Sciatic nerve (tissue), 2 donors: ENCODE measurements at regions not wholly inside any gene's neighbourhood (a gene's known extent, or its start where the extent isn't known, plus 50 kb on each side); places are given as distances from the start of the nearest gene placed in this dataset.

Experiments
- ATAC-seq: fragments of 200-7000 bp; cut with Tn5 transposase; one replicate; pipeline ENCODE4 v1.9.1; 2020; ENCODE audit warnings: mild to moderate bottlenecking, moderate library complexity
- DNase-seq: peaks from one replicate; pipeline ENCODE4 v3.0.0-alpha.2; 2020; ENCODE audit warnings: low spot score
- intact Hi-C: fragments of 100-400 bp; cut with DNase I; formaldehyde crosslinking; loops from one replicate; pipeline ENCODE4 v1.14.2; 2022
- donor health status: DM: no; HTN: no; CAD: no.
- donor health status: DM: no; HTN: no; CAD: no.

DNA sequence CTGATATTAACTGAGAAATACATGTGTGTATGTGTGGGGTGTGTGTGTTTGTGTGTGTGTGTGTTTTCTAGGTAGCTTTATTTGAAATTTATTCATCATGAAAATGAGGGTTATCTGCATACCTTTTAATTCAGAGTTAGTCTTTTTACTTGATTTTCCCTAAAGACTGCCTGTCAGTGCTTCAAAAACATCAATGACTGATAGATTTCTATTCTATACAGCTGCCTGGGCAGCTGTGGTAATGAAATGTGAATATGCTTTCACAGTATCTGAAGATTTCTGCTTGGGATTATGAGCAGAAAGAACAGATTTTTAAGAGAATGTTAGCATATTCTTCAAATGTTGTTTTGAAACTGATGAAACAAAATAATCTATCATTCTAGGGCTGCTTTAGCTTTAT, 119.7 kb upstream of the ZRANB2 start:
- ATAC-seq (no peak), DNase-seq (no peak)
- intact Hi-C loops: no loop called here

DNA sequence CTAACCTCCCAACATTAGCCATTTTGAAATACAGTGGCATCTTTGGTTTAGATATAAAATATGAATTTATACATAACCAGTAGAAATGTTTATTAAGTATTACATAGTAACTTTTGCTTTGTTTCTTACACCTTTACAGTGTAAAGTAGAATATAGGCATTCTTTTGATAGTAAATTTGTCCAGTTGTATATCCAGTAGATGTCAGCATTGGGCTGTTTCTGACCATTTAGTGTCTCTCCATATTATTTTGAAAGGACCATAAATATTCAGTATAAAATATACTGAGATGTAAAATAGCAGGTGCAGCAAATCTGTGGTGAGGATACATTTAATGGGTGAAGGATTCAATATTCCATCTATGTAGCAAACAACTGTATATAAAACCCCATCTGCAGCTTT, 115.8 kb upstream of the ZRANB2 start:
- intact Hi-C loops: no loop called here
- DNase-seq (no peak), ATAC-seq (peak; percentile 32)

DNA sequence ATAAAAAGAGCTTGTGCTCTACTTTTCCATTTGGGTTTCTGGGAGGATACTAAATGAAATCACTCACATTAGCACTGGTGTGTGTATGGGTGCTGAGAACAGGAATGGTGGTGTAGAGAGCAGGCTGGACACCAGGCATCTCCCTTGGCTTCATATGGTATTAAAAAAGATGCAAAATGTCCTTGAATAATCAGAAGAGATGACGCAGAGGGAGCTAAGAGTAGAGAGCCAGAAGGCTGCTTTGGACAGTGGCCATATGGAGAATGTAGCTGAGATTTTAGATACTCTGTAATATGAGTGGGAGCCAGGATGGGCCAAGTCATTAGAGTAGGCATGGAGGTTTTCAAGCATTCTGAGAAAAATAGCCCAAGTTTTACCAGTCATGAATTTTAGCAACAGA, 112.3 kb upstream of the ZRANB2 start:
- no peak for ATAC-seq
- intact Hi-C loops: no loop called here

DNA sequence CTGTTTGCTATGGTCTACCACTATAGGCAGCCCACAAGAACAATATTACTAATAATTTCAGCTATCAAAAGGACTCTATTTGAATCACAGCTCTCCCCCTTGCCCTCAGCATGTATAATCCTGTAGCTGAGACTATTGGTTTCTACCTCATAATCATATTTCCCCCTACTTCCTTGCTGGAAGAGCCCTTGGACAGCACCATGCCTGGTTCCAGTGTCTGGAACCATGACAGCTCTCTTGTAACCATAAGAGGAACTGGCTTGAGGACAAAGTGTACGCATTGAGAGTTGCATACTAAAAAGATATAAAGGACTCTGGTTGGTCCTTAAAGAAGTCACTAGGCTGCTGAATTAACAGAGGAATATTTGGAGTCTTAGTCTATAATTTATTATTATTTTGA, 110.7 kb upstream of the ZRANB2 start:
- ATAC-seq (no peak), DNase-seq (no peak)
- intact Hi-C loops: no loop called here

More for the DNA sequence above, 112.3 kb upstream of the ZRANB2 start:
- DNase-seq: no peak

DNA sequence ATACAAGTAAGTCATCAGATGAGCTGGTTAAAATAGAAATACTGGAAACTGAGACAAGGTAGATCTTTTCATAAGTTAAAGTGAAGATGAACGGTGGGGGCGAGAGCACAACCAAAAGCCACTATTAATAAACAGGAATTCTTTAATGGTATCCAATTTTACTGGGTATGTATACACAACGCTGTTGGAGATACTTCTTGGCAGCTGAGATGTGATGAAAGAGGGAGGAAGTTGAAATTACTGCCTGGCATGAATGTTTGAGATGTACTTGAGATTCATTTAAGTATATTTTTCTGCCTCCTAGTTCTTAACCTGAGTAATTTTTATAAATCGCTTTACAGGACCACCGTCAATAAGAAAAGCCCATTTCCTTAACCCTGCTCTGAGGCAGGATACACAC, 110.0 kb upstream of the ZRANB2 start:
- ATAC-seq (no peak), DNase-seq (no peak)
- intact Hi-C loops: no loop called here

DNA sequence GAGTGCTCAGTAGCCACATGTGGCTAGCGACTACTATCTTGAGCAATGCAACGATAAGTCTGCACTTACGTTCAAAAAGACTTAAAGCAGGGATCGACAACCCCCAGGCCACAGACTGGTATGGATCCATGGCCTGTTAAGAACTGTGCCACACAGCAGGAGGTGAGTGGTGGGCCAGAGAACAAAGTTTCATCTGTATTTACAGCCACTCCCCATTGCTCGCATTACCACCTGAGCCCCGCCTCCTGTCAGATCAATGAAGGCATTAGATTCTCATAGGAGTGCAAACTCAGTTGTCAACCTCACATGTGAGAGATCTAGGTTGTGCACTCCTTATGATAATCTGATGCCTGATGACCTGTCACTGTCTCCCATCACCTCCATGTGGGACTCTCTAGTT, 103.6 kb upstream of the ZRANB2 start:
- ATAC-seq (no peak), DNase-seq (no peak)
- intact Hi-C loops: no loop called here

DNA sequence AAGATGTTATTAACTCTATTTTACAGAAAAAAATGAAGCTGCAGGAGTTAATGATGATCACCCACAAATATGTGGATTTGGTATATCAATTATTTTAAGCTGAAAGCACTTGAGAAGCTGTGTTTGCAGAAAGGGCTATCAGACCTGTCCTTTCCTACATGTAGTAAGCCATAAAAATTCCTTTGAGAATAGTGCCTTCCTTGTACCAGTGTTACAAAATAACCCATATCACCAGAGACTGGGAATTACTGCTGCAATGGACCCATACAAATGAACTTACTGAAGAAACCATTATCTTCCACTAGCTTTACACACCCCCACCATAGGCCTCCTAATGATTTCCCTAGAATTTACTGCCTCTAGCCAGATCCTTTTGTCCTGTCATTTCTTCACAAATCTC, 99.2 kb upstream of the ZRANB2 start:
- intact Hi-C loops: no loop called here
- no peak for ATAC-seq
- DNase-seq: no peak

DNA sequence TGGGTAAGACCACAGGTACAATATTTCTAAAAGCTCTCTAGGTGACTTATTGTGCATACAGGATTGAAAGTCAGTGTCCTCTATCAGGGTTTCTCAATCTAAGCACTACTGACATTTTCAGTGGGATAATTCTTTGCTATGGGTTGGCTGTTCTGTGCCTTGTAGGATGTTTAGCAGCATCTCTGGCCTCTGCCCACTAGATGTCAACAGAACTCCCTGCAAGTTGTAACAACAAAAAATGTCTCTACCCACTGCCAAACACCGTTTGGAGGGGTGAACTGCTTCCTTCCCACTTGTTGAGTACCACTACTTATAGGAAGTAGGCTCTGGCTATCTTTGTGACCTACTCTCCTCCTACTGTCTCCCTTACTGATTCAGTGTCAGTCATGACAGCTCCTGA, 90.1 kb upstream of the ZRANB2 start:
- no peak for DNase-seq
- ATAC-seq: no peak
- intact Hi-C loops: no loop called here

DNA sequence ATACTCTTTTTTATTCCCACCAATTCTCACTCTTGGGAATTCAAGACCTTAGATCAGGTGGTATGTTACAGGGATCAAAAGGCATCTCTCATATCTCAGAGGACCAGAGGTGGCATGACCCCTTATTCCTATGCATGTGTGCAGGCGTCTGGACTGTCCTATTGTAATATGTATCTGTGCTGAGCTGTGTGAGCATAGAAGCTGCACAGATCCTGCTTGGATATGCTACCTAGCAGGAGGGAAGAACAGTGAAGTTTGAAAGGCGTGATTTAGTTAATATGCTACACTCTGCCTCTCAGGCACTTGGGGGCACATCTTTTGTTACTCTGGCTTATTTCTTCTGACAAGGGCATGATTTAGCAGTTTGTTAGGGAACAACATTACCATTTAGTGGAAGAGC, 86.7 kb upstream of the ZRANB2 start:
- intact Hi-C loops: no loop called here
- DNase-seq (no peak), ATAC-seq (no peak)

DNA sequence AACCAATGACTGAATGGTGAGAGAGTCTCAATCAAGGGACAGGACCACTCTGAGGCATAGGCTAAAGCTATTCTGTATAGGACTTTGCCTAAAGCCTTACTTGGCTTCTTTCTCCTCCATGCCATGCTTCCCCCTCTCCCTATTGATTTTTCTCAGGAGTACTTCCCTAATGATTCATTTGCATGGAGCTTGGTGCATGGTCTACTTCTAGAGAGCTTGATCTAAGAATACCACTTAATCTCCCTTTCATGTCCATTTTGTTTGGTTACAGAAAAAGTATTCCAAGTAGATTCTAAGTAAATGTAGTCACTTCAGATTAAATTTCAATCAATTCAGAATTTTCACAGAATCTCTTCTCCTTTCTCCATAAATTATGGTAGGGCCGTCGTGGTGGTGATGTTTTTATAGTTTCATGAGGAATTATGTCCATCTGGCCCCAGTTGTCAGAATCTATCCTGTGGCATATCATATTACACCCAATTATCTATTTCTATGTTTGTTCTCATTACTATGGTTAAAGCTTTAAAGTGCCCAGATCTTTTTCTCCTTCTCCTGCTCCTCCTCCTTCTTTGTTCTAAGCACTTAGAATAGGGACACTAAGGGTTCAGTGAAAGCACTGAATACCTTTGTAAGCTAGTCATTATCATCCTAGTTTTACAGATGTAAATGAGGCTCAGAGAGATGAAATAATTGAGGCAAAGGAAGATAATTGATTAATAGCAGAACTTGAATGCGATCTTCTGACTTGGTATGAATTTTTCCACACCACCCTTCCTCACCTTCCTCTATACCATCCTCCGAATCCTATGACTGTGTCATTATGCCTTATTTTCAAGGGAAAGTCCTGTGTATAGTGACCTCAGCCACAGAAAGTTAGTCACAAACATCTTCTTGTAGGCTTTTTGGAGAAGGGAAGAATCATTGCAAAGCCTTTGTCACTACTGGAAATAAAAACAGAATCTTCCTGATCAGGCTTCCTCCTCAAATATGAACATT, 85.6 kb upstream of the ZRANB2 start:
- ATAC-seq: no peak
- no peak for DNase-seq
- intact Hi-C loops: no loop called here

DNA sequence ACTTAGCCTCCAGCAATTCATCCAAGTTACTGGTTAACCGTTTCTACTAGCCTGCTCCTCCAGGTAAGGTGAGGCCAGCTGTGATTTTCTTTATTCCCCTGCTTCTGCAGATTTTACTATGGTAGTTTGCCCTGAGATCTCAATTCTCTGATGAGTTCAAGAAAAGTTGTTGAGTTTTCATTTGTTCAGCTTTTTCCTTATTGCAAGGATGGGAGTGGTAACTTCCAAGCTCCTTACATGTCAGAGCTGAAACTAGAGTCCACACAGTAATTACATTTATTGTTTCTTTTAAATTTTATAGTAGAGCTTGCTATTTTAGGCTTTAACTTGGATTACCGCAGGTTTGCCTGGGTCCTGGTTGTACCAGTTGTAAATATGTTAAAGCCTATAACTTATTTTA, 76.9 kb upstream of the ZRANB2 start:
- DNase-seq (no peak), ATAC-seq (no peak)
- intact Hi-C loops: no loop called here

DNA sequence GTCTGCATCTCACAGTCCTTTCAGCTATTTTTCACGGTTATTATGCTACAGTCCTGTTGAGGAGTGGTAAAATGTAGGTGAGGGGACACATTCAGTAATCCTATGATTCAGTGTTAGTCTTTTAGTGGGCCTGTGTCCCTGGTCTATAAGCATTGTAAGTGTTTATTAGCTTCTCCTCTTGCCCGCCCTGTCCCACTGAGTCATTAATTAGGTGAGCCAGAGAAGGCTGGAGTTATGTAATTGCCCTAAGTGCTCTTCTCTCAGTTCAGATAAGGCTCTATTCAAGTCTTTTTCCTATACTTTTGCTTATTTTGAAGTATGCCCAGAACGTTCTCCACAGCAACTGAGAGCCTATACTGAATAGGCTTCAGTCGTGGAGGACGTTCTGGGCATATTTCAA, 76.3 kb upstream of the ZRANB2 start:
- ATAC-seq (no peak), DNase-seq (no peak)
- intact Hi-C loops: no loop called here

DNA sequence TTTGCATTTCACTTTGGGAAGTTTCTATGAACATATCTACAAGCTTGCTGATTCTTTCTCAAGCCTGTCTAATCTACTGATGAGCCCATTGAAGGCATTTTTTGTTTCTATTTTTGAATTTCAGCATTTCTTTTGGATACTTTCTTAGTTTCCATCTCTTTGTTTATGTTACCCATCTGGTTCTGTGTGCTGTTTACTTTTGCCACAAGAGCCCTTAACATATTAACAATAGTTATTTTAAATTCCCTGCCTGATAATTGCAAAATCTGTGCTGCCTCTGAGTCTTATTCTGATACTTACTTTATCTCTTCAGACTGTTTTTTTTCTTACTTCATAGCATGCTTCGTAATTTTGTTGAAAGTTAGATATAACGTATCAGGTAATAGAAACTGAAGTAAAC, 75.8 kb upstream of the ZRANB2 start:
- DNase-seq: no peak
- intact Hi-C loops: no loop called here
- no peak for ATAC-seq

DNA sequence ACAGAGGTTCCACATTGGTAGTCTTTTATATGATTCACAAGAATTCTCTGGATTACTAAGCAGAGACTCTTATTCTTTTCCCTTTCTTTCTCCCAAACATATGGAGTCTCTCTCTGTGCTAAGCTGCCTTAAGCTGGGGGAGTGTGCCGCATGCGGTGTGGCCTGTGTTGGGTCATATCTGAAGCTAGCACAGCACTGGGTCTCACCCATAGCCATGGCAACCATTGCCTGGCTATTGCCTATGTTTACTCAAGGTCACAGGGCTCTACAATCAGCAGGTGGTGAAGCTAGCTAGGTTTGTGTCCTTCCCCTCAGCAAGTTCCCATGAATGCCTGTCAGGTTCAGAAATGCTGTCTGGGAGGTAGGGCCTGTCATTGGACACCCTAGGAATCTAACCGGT, 73.6 kb upstream of the ZRANB2 start:
- ATAC-seq: no peak
- DNase-seq: no peak
- intact Hi-C loops: no loop called here

DNA sequence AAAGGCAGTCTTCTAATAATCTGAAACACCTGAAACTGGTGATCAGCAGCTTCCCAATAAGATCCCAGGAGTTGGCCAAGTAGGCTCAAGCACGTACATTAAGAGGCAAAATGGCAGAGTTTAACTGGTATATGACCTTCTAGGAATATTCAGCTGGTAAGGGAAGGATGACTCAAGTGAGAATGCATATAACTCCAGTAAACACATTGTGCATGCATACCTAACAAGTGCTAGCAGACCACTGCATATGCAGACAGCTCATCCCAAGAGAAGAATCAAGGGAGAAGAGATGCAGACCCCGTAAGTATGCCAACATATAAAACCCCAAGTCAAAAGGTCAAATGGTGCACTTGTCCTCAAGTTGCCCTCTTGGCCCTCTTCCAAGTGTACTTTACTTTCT, 73.0 kb upstream of the ZRANB2 start:
- ATAC-seq (no peak), DNase-seq (no peak)
- intact Hi-C loops: no loop called here

DNA sequence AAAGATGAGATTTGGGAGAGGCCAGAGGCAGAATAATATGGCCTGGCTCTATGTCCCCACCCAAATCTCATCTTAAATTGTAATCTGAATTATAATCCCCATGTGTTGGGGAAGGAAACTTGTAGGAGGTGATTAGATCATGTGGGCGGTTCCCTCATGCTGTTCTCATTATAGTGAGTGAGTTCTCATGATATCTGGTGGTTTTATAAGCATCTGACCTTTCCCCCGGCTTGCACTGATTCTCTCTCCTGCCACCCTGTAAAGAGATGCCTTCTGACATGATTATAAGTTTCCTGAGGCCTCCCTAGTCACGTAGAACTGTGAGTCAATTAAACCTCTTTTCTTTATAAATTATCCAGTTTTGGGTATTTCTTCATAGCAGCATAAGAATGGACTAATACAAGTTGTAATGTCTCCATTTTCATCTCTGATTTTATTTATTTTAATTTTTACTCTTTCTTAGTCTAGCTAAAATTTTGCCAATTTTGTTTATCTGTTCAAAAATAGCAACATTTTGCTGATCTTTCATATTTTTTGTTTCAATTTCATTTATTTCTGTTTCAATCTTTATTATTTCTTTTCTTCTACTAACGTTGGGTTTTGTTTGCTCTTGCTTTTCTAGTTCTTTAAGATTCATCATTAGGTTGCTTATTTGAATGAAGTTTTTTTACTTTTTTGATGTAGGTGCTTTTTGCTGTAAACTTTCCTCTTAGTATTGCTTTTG, 67.0 kb upstream of the ZRANB2 start:
- ATAC-seq (no peak), DNase-seq (no peak)
- intact Hi-C loops: no loop called here

DNA sequence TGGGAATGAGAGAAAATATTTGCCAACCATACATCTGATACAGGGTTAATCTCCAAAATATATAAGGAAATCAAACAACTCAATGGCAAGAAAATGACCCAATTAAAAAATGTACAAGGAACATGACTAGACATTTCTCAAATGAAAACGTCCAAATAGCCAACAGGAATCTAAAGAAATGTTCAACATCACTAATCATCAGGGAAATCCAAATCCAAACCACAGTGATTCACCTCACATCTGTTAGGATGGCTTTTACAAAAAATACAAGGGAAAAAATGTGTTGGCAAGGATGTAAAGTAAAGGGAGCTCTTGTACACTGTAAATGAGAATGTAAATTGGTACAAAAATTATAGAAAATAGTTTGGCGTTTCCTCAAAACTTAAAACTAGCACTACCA, 54.7 kb upstream of the ZRANB2 start:
- no peak for DNase-seq
- intact Hi-C loops: no loop called here
- ATAC-seq: no peak
